MCF 10A (cell line): ENCODE measurements at regions not wholly inside any gene's neighbourhood (a gene's known extent, or its start where the extent isn't known, plus 50 kb on each side); places are given as distances from the start of the nearest gene placed in this dataset.

Experiments used
- BruUV-seq: library from RNA; stranded (reverse); fragments of 400-500 nt; replicated peaks from 2 replicates; lab custom pipeline; 2021; lab: Mats Ljungman, UMichigan
- CTCF ChIA-PET: fragments of 300-600 bp; sonication (Branson Sonifier 250); formaldehyde crosslinking; extraction: SDS; loops from one replicate; lab custom pipeline; 2021; ENCODE audit warnings: antibody characterized with exemption, inconsistent platforms; lab: Yijun Ruan, JAX
- POLR2A ChIA-PET: fragments of 300-600, 350-650 bp; sonication (Branson Sonifier 250); formaldehyde crosslinking; extraction: SDS; loops from one replicate; lab custom pipeline; 2020; ENCODE audit warnings: antibody characterized with exemption, inconsistent platforms; lab: Yijun Ruan, JAX
- DNase-seq: peaks from one replicate; pipeline ENCODE4 v3.0.0-alpha.2; 2018; ENCODE audit not compliant: unreplicated experiment
- H3K27ac Mint-ChIP-seq: one replicate; pipeline ENCODE4 v1.8.0; 2022; ENCODE audit warnings: mild to moderate bottlenecking, low read depth, mixed read lengths; ENCODE audit not compliant: unreplicated experiment
- H3K27me3 Mint-ChIP-seq: one replicate; pipeline ENCODE4 v1.8.0; 2022; ENCODE audit warnings: mixed read lengths; ENCODE audit not compliant: insufficient read depth, unreplicated experiment
- H3K36me3 Mint-ChIP-seq: one replicate; pipeline ENCODE4 v1.8.0; 2022; ENCODE audit warnings: mild to moderate bottlenecking, moderate library complexity, mixed read lengths; ENCODE audit not compliant: insufficient read depth, unreplicated experiment
- H3K4me1 Mint-ChIP-seq: one replicate; pipeline ENCODE4 v1.8.0; 2022; ENCODE audit warnings: mixed read lengths; ENCODE audit not compliant: insufficient read depth, unreplicated experiment
- H3K4me3 Mint-ChIP-seq: one replicate; pipeline ENCODE4 v1.8.0; 2022; ENCODE audit warnings: mild to moderate bottlenecking, moderate library complexity, mixed read lengths; ENCODE audit not compliant: unreplicated experiment
- H3K9me3 Mint-ChIP-seq: one replicate; pipeline ENCODE4 v1.8.0; 2022; ENCODE audit warnings: mixed read lengths; ENCODE audit not compliant: unreplicated experiment
- CTCF ChIP-seq: fragments of 200-600 bp; IDR thresholded peaks from one replicate; pipeline ENCODE4 v1.8.0; 2022; ENCODE audit warnings: antibody characterized with exemption, mild to moderate bottlenecking; ENCODE audit not compliant: unreplicated experiment
- intact Hi-C: fragments of 100-400 bp; cut with micrococcal nuclease; formaldehyde crosslinking; loops from 2 replicates; pipeline ENCODE4 v1.14.1; 2022

- intact Hi-C loops = no loop called here
- H3K27me3 Mint-ChIP-seq = peaks cover 67% of the 10 kb centered on the region
- no peak for DNase-seq
- no peaks in the 10 kb centered on the region for H3K36me3 Mint-ChIP-seq
- no peak overlapping the region for H3K27ac Mint-ChIP-seq
- H3K9me3 Mint-ChIP-seq = no peaks in the 10 kb centered on the region
- ChIA-PET CTCF (no interaction called here), POLR2A (interaction anchor here (0.6 kb wide), 1 partner anchor 598 kb away, joined by 3 read pairs; no protein-coding TSS in a partner anchor)
- TF ChIP-seq CTCF = no peak
- no TSS peak for BruUV-seq
- no peaks in the 10 kb centered on the region for H3K4me1 Mint-ChIP-seq
- no peak overlapping the region for H3K4me3 Mint-ChIP-seq
Measured at GRCh38 chr17:79536212-79536840, 74.5 kb downstream of the RBFOX3 start.

GRCh38 chr17:79535728-79536025 is 75.2 kb downstream of the RBFOX3 start:
- no peak for DNase-seq
- no peak overlapping the region for H3K27ac Mint-ChIP-seq
- TF ChIP-seq CTCF = no peak
- peaks cover 62% of the 10 kb centered on the region for H3K27me3 Mint-ChIP-seq
- ChIA-PET POLR2A (no interaction called here), CTCF (no interaction called here)
- H3K4me3 Mint-ChIP-seq = no peak overlapping the region
- BruUV-seq = no TSS peak
- no peaks in the 10 kb centered on the region for H3K4me1 Mint-ChIP-seq
- H3K36me3 Mint-ChIP-seq = no peaks in the 10 kb centered on the region
- intact Hi-C loops = no loop called here
- H3K9me3 Mint-ChIP-seq = no peaks in the 10 kb centered on the region

GRCh38 chr17:79534851-79535727 is 75.8 kb downstream of the RBFOX3 start:
- no peaks in the 10 kb centered on the region for H3K4me1 Mint-ChIP-seq
- peaks cover 62% of the 10 kb centered on the region for H3K27me3 Mint-ChIP-seq
- no peak for DNase-seq
- H3K36me3 Mint-ChIP-seq = no peaks in the 10 kb centered on the region
- H3K9me3 Mint-ChIP-seq = no peaks in the 10 kb centered on the region
- H3K4me3 Mint-ChIP-seq = no peak overlapping the region
- CTCF ChIA-PET = no interaction called here
- no peak for TF ChIP-seq CTCF
- POLR2A ChIA-PET = no interaction called here
- no peak overlapping the region for H3K27ac Mint-ChIP-seq
- intact Hi-C loops = no loop called here
- no TSS peak for BruUV-seq

GRCh38 chr17:79534111-79534510 is 76.7 kb downstream of the RBFOX3 start:
- intact Hi-C loops = no loop called here
- Mint-ChIP-seq H3K4me3 (no peak overlapping the region), H3K9me3 (no peaks in the 10 kb centered on the region), H3K36me3 (no peaks in the 10 kb centered on the region), H3K27ac (no peak overlapping the region), H3K4me1 (no peaks in the 10 kb centered on the region), H3K27me3 (peaks cover 66% of the 10 kb centered on the region)
- no TSS peak for BruUV-seq
- TF ChIP-seq CTCF = no peak
- DNase-seq = no peak
- CTCF ChIA-PET = no interaction called here
- POLR2A ChIA-PET = no interaction called here
